Keratinocyte (primary cell): ENCODE measurements at regions not wholly inside any gene's neighbourhood (a gene's known extent, or its start where the extent isn't known, plus 50 kb on each side); places are given as distances from the start of the nearest gene placed in this dataset.

Source experiments
- CTCF ChIP-seq, 3 experiments: IDR thresholded peaks in 1 of 3; conservative IDR thresholded peaks in 1 of 3; optimal IDR thresholded peaks in 1 of 3; 2 replicates in 2 of 3; 3 replicates in 1 of 3; pipeline versions ENCODE3 to v1.5.1; 2011; ENCODE audit warnings: low read length in 3 of 3, mild to moderate bottlenecking in 3 of 3, moderate library complexity in 2 of 3, control low read depth in 1 of 3, inconsistent platforms in 1 of 3; ENCODE audit not compliant: insufficient read depth in 2 of 3; ENCODE audit errors: extremely low read depth in 1 of 3
- EZH2 ChIP-seq: IDR thresholded peaks from one replicate; pipeline ENCODE4 v1.6.1; 2012; ENCODE audit warnings: inconsistent platforms, mild to moderate bottlenecking, low read length, moderate library complexity

- no peak for TF ChIP-seq CTCF (optimal IDR thresholded peaks at IDR 0.05 in 1 of 3, IDR thresholded peaks at IDR 0.05 in 1 of 3, conservative IDR thresholded peaks at IDR 0.05 in 1 of 3; ENCODE audit: extremely low read depth in 1 of 3, insufficient read depth in 2 of 3, low read length in 3 of 3)
- TF ChIP-seq EZH2: no peak
Measured at GRCh38 chr1:228963795-228964177, 228.5 kb downstream of the RHOU start.
